Adipocyte (in vitro differentiated cells): ENCODE measurements at regions not wholly inside any gene's neighbourhood (a gene's known extent, or its start where the extent isn't known, plus 50 kb on each side); places are given as distances from the start of the nearest gene placed in this dataset.

ENCODE experiments used
- DNase-seq: peaks from one replicate; pipeline ENCODE4 v3.0.0-alpha.2; 2015; ENCODE audit warnings: low read depth
- H3K27me3 ChIP-seq: replicated peaks from 2 replicates; pipeline ENCODE4 v1.7.0; 2013; ENCODE audit warnings: mild to moderate bottlenecking, low read length, moderate library complexity; ENCODE audit not compliant: control insufficient read depth, insufficient read depth
- H3K36me3 ChIP-seq: 2 replicates; pipeline ENCODE4 v1.7.0; 2013; ENCODE audit warnings: low read length, mild to moderate bottlenecking, moderate library complexity; ENCODE audit not compliant: control insufficient read depth, insufficient read depth, severe bottlenecking
- H3K4me1 ChIP-seq: 2 replicates; pipeline ENCODE4 v1.7.0; 2013; ENCODE audit warnings: mild to moderate bottlenecking, low read length, moderate library complexity; ENCODE audit not compliant: control insufficient read depth, insufficient read depth
- H3K4me3 ChIP-seq: 2 replicates; pipeline ENCODE4 v1.7.0; 2013; ENCODE audit warnings: mild to moderate bottlenecking, low read length, moderate library complexity
- H3K9ac ChIP-seq: 2 replicates; pipeline ENCODE4 v1.7.0; 2013; ENCODE audit warnings: mild to moderate bottlenecking, low read length, moderate library complexity
- H3K9me3 ChIP-seq: 2 replicates; pipeline ENCODE4 v1.7.0; 2013; ENCODE audit warnings: mild to moderate bottlenecking, low read length, moderate library complexity; ENCODE audit not compliant: control insufficient read depth

DNA sequence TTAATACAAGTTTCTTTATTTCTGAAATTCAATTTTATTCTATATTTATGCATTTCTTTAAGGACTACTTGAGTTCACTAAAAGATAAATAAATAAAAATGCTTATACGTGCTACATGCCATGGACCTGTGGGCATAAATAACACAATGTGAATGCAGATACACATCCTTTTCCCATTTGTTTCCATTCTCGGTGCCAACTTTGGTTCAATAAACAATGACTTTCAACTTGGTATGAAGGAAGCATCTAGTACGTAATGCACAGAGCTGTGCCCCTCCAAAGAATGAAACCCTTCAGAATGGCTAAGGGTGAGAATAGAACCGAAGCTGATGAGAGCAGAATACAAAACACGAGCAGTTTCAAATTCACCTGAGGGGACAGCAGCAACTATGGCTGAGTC lies 409.3 kb downstream of the MTX2 start:
- H3K9ac ChIP-seq, result no peak overlapping the region
- no peaks in the 10 kb centered on the region for H3K9me3 ChIP-seq
- no peaks in the 10 kb centered on the region for H3K27me3 ChIP-seq
- no peak overlapping the region for H3K4me3 ChIP-seq
- DNase-seq, result no peak
- peaks cover 32% of the 10 kb centered on the region for H3K4me1 ChIP-seq
- no peaks in the 10 kb centered on the region for H3K36me3 ChIP-seq

DNA sequence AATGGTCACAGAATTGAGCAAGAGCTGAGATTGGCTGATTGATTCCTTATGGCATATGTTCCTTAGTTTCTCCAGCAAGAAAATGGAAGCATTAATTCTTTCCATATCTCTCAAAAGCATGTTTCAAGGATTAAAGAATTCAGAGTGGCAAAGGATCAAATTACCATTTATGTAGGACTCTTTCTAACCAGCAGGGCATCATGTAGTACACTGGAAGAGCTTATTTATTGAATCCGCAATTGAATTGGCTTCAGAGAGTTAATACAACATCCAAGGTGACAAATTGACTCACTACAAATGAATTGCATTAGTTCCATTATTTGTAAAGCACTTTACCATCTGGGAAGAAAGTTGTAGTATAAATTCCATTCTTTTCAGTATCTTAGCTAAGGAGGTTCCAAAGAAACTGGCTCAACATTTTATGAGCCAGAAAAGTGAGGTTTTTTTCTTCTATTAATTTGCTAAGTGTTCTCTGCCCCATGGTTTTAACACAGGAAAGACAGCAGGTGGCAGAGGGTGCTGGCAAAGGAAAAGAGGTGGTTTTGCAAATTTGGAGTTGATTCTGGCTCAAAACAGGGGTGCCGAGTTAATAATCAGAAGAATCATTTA lies 409.9 kb downstream of the MTX2 start:
- peaks cover 32% of the 10 kb centered on the region for H3K4me1 ChIP-seq
- H3K9ac ChIP-seq, result no peak overlapping the region
- DNase-seq, result no peak
- H3K4me3 ChIP-seq, result no peak overlapping the region
- no peaks in the 10 kb centered on the region for H3K36me3 ChIP-seq
- H3K27me3 ChIP-seq, result no peaks in the 10 kb centered on the region
- H3K9me3 ChIP-seq, result no peaks in the 10 kb centered on the region

DNA sequence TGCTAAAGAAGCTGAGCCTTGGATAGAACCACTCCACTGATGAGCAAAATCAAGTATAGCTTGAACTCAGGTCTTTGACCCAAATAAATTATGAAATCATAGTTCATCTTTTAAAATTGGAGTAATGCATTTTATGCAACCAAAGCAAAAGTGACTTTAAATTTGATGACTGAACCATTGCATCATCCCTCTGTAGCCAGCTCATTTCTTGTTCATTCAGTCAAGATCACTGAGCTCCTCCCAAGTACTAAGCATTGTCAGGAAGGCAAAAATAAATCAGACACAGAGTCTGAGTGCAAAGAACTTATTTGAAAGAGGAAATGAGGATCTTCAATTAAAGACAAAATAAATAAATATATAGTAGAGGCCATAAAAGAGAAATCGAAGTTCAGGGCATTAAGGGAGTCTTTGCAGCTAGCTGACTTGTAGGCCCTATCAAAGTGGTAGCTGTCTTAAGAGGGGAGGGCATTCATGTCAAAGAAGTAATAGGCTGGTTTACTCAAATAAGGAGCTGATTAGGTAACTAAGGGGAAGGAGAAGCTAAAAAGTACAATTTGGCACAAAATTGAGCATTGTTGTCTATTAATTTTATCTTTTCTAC lies 411.8 kb downstream of the MTX2 start:
- Histone ChIP-seq H3K36me3 (no peaks in the 10 kb centered on the region), H3K4me3 (peak overlapping the region; percentile 65), H3K9me3 (no peaks in the 10 kb centered on the region), H3K9ac (peak overlapping the region; percentile 77), H3K27me3 (no peaks in the 10 kb centered on the region), H3K4me1 (peaks cover 33% of the 10 kb centered on the region)
- peak; percentile 15 for DNase-seq

DNA sequence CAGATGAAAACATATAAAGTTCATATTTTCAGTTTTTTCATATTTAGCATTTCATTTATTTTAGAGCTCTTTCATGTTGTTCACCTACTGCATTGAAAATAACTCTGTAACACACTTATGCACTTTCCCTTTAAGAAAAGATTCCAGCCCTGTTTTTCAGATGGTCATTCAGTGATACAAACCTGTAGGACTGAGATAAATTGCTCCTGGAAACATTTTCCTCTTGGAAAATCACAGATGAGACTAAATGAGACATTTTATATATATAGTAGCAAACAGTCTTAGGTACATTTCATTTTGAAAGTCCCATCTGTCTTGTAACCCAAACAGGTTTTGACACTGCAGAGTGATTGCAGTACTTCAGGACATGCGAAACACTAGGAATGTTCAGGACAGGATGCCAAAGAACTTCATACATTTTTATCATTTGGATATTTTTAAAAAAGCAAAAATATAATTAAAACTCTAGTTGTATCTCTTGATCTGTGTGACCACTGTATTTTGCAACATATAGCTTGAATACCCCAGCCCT lies 412.4 kb downstream of the MTX2 start:
- Histone ChIP-seq H3K36me3 (no peaks in the 10 kb centered on the region), H3K27me3 (no peaks in the 10 kb centered on the region), H3K4me1 (peaks cover 37% of the 10 kb centered on the region), H3K4me3 (peak overlapping the region; percentile 65), H3K9me3 (no peaks in the 10 kb centered on the region), H3K9ac (peak overlapping the region; percentile 77)
- no peak for DNase-seq

DNA sequence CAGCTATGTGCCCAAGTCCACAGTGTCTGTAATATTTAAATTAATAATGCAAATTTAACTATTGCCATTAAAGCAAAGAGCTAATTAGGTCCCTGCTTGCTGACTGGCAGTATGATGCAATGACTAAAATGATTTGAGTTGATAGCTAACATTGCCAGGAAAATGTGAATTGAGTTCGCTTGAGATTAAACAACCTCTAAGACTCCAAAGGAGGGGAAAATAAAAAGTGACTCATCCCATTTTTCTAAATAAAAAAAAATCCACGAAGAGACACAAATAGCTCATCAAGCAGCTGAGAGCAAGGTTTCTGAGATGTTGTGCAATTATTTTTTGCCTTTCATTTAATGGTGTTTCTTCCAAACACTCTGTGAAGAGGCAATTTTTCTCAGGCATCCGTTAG lies 413.0 kb downstream of the MTX2 start:
- no peaks in the 10 kb centered on the region for H3K36me3 ChIP-seq
- peaks cover 37% of the 10 kb centered on the region for H3K4me1 ChIP-seq
- peak overlapping the region; percentile 65 for H3K4me3 ChIP-seq
- H3K27me3 ChIP-seq, result no peaks in the 10 kb centered on the region
- peak overlapping the region; percentile 77 for H3K9ac ChIP-seq
- DNase-seq, result peak; percentile 2
- H3K9me3 ChIP-seq, result no peaks in the 10 kb centered on the region

DNA sequence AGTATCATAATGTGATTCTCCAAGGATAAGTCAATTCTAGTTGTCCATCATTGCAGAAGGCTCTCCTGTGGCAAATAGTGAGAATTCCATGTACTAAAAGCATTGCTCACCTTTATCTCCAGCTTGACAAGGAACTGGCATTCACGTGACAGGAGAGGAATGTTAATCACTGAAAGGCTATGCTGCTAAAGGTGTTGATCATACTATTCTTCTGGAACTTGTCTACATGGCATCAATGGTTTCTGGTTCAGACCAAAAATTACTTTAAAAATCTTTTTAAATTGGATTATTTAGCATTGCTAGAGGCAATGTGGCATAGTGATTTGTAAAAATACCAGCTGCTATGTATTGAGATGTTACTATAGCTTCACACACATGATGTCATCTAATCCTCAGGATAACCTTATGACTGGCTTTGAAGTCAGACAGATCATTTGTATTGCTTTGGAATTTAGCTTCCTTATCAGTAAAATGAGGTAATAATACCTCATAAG lies 414.4 kb downstream of the MTX2 start:
- no peak overlapping the region for H3K4me3 ChIP-seq
- no peaks in the 10 kb centered on the region for H3K36me3 ChIP-seq
- no peaks in the 10 kb centered on the region for H3K27me3 ChIP-seq
- H3K9ac ChIP-seq, result no peak overlapping the region
- no peak for DNase-seq
- H3K9me3 ChIP-seq, result no peaks in the 10 kb centered on the region
- peaks cover 37% of the 10 kb centered on the region for H3K4me1 ChIP-seq

DNA sequence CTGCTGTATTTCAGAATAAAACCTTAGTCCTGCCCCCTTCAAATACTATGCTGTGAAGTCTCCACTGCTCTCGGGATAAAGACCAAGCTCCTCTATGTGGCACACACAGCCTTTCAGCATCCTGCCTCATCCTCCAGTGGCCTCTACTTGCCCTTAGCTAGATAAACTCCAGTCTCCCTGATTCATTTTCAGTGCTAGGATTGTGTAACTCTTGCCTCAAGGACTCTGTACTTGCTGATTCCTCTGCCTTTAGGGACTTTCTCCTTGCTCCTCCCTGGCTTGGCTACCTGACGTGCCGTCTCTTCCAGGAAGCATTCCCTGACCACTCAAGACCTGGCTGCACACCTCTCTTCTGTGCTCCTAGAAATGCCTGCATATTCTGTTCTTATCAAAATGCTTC lies 416.7 kb downstream of the MTX2 start:
- Histone ChIP-seq H3K9ac (no peak overlapping the region), H3K9me3 (no peaks in the 10 kb centered on the region)

DNA sequence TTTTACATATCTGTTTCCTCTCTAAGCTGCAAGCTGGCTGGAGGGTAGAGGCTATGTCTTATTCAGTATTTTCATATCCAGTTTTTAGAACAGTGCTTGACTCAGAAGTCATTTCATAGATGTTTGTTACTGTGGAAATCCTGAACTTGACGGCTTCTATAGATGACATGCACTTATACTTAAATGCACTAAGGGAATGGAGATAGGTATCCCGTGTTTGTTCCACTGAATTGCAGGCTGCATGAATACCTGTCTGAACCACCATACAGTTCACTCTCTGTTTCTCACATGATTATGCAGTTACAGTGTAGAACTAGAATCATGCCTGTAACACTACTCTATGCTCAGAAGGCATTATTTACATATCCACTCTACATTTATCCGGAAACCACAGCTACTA lies 417.1 kb downstream of the MTX2 start:
- H3K4me3 ChIP-seq, result no peak overlapping the region
- no peak for DNase-seq
- H3K9ac ChIP-seq, result no peak overlapping the region

More for the DNA sequence above, 416.7 kb downstream of the MTX2 start:
- Histone ChIP-seq H3K4me1 (peaks cover 31% of the 10 kb centered on the region), H3K4me3 (no peak overlapping the region), H3K36me3 (no peaks in the 10 kb centered on the region), H3K27me3 (no peaks in the 10 kb centered on the region)
- DNase-seq, result no peak

DNA sequence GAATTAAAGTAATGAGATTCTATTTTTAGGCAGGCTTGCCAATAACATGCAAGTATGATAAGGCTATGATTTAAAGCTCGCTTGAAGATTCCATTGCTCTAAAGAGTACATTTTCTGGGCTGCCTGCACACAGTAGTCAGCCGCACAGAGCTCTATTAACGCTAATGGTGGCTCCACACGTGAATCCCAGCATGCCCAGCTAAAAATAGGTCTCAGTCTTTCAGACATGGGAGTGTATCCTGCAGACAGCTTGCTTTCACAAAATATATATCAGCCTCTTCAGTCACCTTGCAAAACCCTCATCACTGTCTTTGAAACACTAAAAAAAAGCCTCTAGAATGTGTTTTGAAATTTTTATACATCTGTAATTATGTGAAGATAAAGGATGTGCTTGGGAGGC lies 418.1 kb downstream of the MTX2 start:
- Histone ChIP-seq H3K36me3 (no peaks in the 10 kb centered on the region), H3K4me3 (no peak overlapping the region), H3K9me3 (no peaks in the 10 kb centered on the region), H3K9ac (no peak overlapping the region), H3K4me1 (peaks cover 27% of the 10 kb centered on the region), H3K27me3 (no peaks in the 10 kb centered on the region)
- no peak for DNase-seq

More for the DNA sequence above, 417.1 kb downstream of the MTX2 start:
- Histone ChIP-seq H3K9me3 (no peaks in the 10 kb centered on the region), H3K27me3 (no peaks in the 10 kb centered on the region), H3K36me3 (no peaks in the 10 kb centered on the region), H3K4me1 (peaks cover 27% of the 10 kb centered on the region)

DNA sequence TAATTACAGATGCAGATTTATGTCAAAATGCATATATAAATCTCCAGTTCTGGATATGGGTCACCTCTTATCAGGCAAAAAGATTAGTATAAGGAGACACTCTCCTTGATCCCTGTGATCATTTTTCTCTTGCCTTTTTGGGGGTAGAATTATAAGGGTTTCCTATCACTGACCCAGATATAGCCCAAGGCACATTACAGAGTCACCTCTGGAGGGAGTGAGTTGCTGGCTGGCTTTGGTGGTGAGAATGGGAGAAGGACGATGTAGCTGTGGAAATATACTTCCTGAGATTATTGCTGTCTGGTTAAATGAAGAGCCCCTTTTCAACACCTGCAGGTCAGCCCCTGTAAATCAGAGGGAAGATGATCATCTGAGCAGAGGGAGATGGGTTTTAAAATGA lies 418.7 kb downstream of the MTX2 start:
- no peak for DNase-seq
- no peaks in the 10 kb centered on the region for H3K27me3 ChIP-seq
- H3K4me1 ChIP-seq, result peaks cover 25% of the 10 kb centered on the region
- no peak overlapping the region for H3K4me3 ChIP-seq
- H3K9me3 ChIP-seq, result no peaks in the 10 kb centered on the region
- H3K36me3 ChIP-seq, result no peaks in the 10 kb centered on the region
- H3K9ac ChIP-seq, result no peak overlapping the region

DNA sequence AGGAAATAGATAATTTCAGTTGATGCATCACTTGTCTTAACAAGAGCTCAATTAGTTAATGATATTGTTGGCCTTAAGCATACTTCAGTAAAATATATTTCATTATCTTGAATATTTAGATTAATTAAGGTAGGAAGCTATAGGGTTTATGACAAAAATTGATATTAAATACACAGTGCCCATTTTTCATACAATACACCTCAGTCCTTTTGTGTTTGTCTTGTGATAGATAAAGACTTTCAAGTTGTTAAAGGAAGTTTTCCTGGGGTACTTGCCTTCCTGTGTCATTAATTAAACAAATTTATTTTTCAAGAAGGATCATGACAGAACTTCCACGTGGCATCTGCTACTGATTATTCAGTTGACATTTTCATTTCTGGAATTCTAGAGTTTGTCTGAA lies 420.5 kb downstream of the MTX2 start:
- Histone ChIP-seq H3K9me3 (no peaks in the 10 kb centered on the region), H3K27me3 (no peaks in the 10 kb centered on the region), H3K9ac (no peak overlapping the region), H3K4me1 (peaks cover 25% of the 10 kb centered on the region), H3K4me3 (no peak overlapping the region), H3K36me3 (no peaks in the 10 kb centered on the region)
- no peak for DNase-seq
